ENCODE measurements at regions not wholly inside any gene's neighbourhood (a gene's known extent, or its start where the extent isn't known, plus 50 kb on each side); places are given as distances from the start of the nearest gene placed in this dataset.

DNA sequence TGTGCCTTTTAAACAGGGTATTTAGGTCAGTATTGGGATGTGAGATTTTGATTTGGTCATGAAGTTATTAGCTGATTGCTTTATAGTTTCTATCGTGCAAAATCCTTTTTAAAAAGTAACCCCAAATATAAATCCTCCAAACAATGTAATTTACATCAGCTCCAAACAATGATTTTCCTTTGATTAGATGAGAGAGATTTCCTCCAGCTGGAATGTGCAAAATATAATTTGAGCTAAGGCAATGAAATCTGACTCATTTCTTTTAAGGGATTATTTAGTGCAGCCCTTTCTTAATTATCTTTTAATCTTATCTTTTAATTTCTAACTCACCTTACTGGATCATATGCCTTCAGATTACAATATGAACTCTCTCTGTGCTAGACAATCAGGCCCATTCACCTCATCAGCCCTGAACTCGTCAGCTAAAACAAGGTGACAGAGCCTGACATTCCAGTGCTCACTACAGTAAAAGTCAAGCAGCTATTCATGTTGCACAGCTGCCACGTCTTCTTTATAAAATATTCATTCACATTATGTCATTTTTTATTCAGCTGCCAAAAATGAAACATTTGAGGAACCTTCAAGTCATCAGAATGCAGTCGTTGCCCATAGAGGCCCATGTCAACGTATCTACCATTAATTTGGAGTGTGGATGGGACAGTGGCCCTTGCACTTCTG is 440.1 kb downstream of the CBLN4 start:
- TF ChIP-seq, protein P1, sequence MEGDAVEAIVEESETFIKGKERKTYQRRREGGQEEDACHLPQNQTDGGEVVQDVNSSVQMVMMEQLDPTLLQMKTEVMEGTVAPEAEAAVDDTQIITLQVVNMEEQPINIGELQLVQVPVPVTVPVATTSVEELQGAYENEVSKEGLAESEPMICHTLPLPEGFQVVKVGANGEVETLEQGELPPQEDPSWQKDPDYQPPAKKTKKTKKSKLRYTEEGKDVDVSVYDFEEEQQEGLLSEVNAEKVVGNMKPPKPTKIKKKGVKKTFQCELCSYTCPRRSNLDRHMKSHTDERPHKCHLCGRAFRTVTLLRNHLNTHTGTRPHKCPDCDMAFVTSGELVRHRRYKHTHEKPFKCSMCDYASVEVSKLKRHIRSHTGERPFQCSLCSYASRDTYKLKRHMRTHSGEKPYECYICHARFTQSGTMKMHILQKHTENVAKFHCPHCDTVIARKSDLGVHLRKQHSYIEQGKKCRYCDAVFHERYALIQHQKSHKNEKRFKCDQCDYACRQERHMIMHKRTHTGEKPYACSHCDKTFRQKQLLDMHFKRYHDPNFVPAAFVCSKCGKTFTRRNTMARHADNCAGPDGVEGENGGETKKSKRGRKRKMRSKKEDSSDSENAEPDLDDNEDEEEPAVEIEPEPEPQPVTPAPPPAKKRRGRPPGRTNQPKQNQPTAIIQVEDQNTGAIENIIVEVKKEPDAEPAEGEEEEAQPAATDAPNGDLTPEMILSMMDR (conservative IDR thresholded peaks at IDR 0.05 in 1 of 2, IDR thresholded peaks at IDR 0.05 in 1 of 2; ENCODE audit: low read depth in 1 of 2, low read length in 2 of 2): no peak
- TF ChIP-seq EZH2 (IDR thresholded peaks at IDR 0.05; ENCODE audit: low read length, missing control alignments): no peak

All from fibroblast of lung (primary cell).